Activated naive CD8-positive, alpha-beta T cell treated with anti-CD3 and anti-CD28 coated beads, Interleukin-2, amount 10 ng/mL, durations not matched to agents 7 days and 5 days (primary cell): ENCODE measurements at regions not wholly inside any gene's neighbourhood (a gene's known extent, or its start where the extent isn't known, plus 50 kb on each side); places are given as distances from the start of the nearest gene placed in this dataset.

Source experiments
- ATAC-seq: fragments of 150-1000 bp; cut with Tn5 transposase; one replicate; pipeline ENCODE4 v1.10.0; 2021; ENCODE audit warnings: low read depth, moderate library complexity
- POLR2A ChIA-PET: fragments of 350-600 bp; sonication (Branson Sonifier 250); formaldehyde crosslinking; loops from one replicate; lab custom pipeline; 2021; ENCODE audit warnings: antibody characterized with exemption; lab: Charles Lee
- DNase-seq: peaks from one replicate; pipeline ENCODE4 v3.0.0; 2021
- H3K27ac Mint-ChIP-seq: one replicate; pipeline ENCODE4 v1.8.0; 2022; ENCODE audit warnings: mild to moderate bottlenecking, mixed read lengths
- H3K27me3 Mint-ChIP-seq: one replicate; pipeline ENCODE4 v1.8.0; 2022; ENCODE audit warnings: mild to moderate bottlenecking, moderate library complexity, mixed read lengths
- H3K36me3 Mint-ChIP-seq: one replicate; pipeline ENCODE4 v1.8.0; 2021; ENCODE audit warnings: mild to moderate bottlenecking, mixed read lengths
- H3K4me1 Mint-ChIP-seq: one replicate; pipeline ENCODE4 v1.8.0; 2021; ENCODE audit warnings: mixed read lengths
- H3K4me3 Mint-ChIP-seq: one replicate; pipeline ENCODE4 v1.8.0; 2022; ENCODE audit warnings: mild to moderate bottlenecking, moderate library complexity, mixed read lengths
- H3K9me3 Mint-ChIP-seq: one replicate; pipeline ENCODE4 v1.8.0; 2021; ENCODE audit warnings: mixed read lengths

- Mint-ChIP-seq H3K9me3 (peaks cover 9% of the 10 kb centered on the region), H3K4me1 (no peaks in the 10 kb centered on the region), H3K27me3 (no peaks in the 10 kb centered on the region), H3K27ac (no peak overlapping the region), H3K4me3 (no peak overlapping the region), H3K36me3 (no peaks in the 10 kb centered on the region)
- no peak for DNase-seq
- ATAC-seq, result no peak
- POLR2A ChIA-PET, result no interaction called here
Observed at GRCh38 chr14:42299692-42300091, 693.0 kb downstream of the LRFN5 start.

GRCh38 chr14:42293180-42293579 is 686.5 kb downstream of the LRFN5 start:
- no peak for DNase-seq
- H3K27me3 Mint-ChIP-seq, result no peaks in the 10 kb centered on the region
- no peaks in the 10 kb centered on the region for H3K36me3 Mint-ChIP-seq
- H3K9me3 Mint-ChIP-seq, result peaks cover 11% of the 10 kb centered on the region
- no peak overlapping the region for H3K27ac Mint-ChIP-seq
- no peak for ATAC-seq
- POLR2A ChIA-PET, result no interaction called here
- H3K4me3 Mint-ChIP-seq, result no peak overlapping the region
- no peaks in the 10 kb centered on the region for H3K4me1 Mint-ChIP-seq

- H3K4me3 Mint-ChIP-seq, result no peak overlapping the region
- H3K4me1 Mint-ChIP-seq, result no peaks in the 10 kb centered on the region
- no peaks in the 10 kb centered on the region for H3K27me3 Mint-ChIP-seq
- DNase-seq (no peak), ATAC-seq (no peak)
- H3K27ac Mint-ChIP-seq, result no peak overlapping the region
- no peaks in the 10 kb centered on the region for H3K36me3 Mint-ChIP-seq
- peaks cover 11% of the 10 kb centered on the region for H3K9me3 Mint-ChIP-seq
- POLR2A ChIA-PET, result no interaction called here
Observed at GRCh38 chr14:42277840-42278239, 671.2 kb downstream of the LRFN5 start.

GRCh38 chr14:42269234-42269633 is 662.6 kb downstream of the LRFN5 start:
- Mint-ChIP-seq H3K4me3 (no peak overlapping the region), H3K36me3 (no peaks in the 10 kb centered on the region), H3K27me3 (no peaks in the 10 kb centered on the region), H3K9me3 (peaks cover 14% of the 10 kb centered on the region), H3K4me1 (no peaks in the 10 kb centered on the region), H3K27ac (no peak overlapping the region)
- POLR2A ChIA-PET, result no interaction called here
- ATAC-seq, result no peak
- DNase-seq, result no peak

- no peaks in the 10 kb centered on the region for H3K27me3 Mint-ChIP-seq
- ATAC-seq (no peak), DNase-seq (no peak)
- no peaks in the 10 kb centered on the region for H3K9me3 Mint-ChIP-seq
- POLR2A ChIA-PET, result no interaction called here
- H3K27ac Mint-ChIP-seq, result no peak overlapping the region
- no peak overlapping the region for H3K4me3 Mint-ChIP-seq
- no peaks in the 10 kb centered on the region for H3K4me1 Mint-ChIP-seq
- no peaks in the 10 kb centered on the region for H3K36me3 Mint-ChIP-seq
Observed at GRCh38 chr14:42248131-42248530, 641.5 kb downstream of the LRFN5 start.

- H3K27ac Mint-ChIP-seq, result no peak overlapping the region
- H3K4me1 Mint-ChIP-seq, result no peaks in the 10 kb centered on the region
- ATAC-seq, result no peak
- no peaks in the 10 kb centered on the region for H3K27me3 Mint-ChIP-seq
- H3K9me3 Mint-ChIP-seq, result peaks cover 5% of the 10 kb centered on the region
- POLR2A ChIA-PET, result no interaction called here
- H3K36me3 Mint-ChIP-seq, result no peaks in the 10 kb centered on the region
- H3K4me3 Mint-ChIP-seq, result no peak overlapping the region
- DNase-seq, result no peak
Observed at GRCh38 chr14:42241101-42241500, 634.4 kb downstream of the LRFN5 start.

- DNase-seq, result no peak
- no peaks in the 10 kb centered on the region for H3K4me1 Mint-ChIP-seq
- POLR2A ChIA-PET, result no interaction called here
- H3K4me3 Mint-ChIP-seq, result no peak overlapping the region
- ATAC-seq, result no peak
- H3K27ac Mint-ChIP-seq, result no peak overlapping the region
- peaks cover 5% of the 10 kb centered on the region for H3K9me3 Mint-ChIP-seq
- H3K36me3 Mint-ChIP-seq, result no peaks in the 10 kb centered on the region
- H3K27me3 Mint-ChIP-seq, result no peaks in the 10 kb centered on the region
Observed at GRCh38 chr14:42229976-42230375, 623.3 kb downstream of the LRFN5 start.

- Mint-ChIP-seq H3K4me1 (no peaks in the 10 kb centered on the region), H3K27me3 (no peaks in the 10 kb centered on the region), H3K4me3 (no peak overlapping the region), H3K36me3 (no peaks in the 10 kb centered on the region), H3K27ac (no peak overlapping the region), H3K9me3 (peaks cover 5% of the 10 kb centered on the region)
- POLR2A ChIA-PET, result no interaction called here
- DNase-seq, result no peak
- no peak for ATAC-seq
Observed at GRCh38 chr14:42229294-42229693, 622.6 kb downstream of the LRFN5 start.

GRCh38 chr14:42228611-42229010 is 621.9 kb downstream of the LRFN5 start:
- no peaks in the 10 kb centered on the region for H3K4me1 Mint-ChIP-seq
- no peak overlapping the region for H3K4me3 Mint-ChIP-seq
- no peak overlapping the region for H3K27ac Mint-ChIP-seq

GRCh38 chr14:42224053-42224888 is 617.6 kb downstream of the LRFN5 start:
- H3K4me1 Mint-ChIP-seq, result no peaks in the 10 kb centered on the region
- H3K9me3 Mint-ChIP-seq, result peaks cover 3% of the 10 kb centered on the region
- H3K36me3 Mint-ChIP-seq, result no peaks in the 10 kb centered on the region
- POLR2A ChIA-PET, result no interaction called here
- H3K27me3 Mint-ChIP-seq, result no peaks in the 10 kb centered on the region
- ATAC-seq (no peak), DNase-seq (no peak)
- H3K27ac Mint-ChIP-seq, result no peak overlapping the region
- no peak overlapping the region for H3K4me3 Mint-ChIP-seq

More at GRCh38 chr14:42228611-42229010, 621.9 kb downstream of the LRFN5 start:
- ATAC-seq (no peak), DNase-seq (no peak)
- POLR2A ChIA-PET, result no interaction called here
- peaks cover 5% of the 10 kb centered on the region for H3K9me3 Mint-ChIP-seq
- H3K36me3 Mint-ChIP-seq, result no peaks in the 10 kb centered on the region
- H3K27me3 Mint-ChIP-seq, result no peaks in the 10 kb centered on the region

- POLR2A ChIA-PET, result no interaction called here
- no peak overlapping the region for H3K27ac Mint-ChIP-seq
- no peak for ATAC-seq
Observed at GRCh38 chr14:42222924-42223471, 616.3 kb downstream of the LRFN5 start.

GRCh38 chr14:42214981-42215491 is 608.4 kb downstream of the LRFN5 start:
- Mint-ChIP-seq H3K9me3 (peaks cover 1% of the 10 kb centered on the region), H3K4me1 (no peaks in the 10 kb centered on the region), H3K36me3 (no peaks in the 10 kb centered on the region)

More at GRCh38 chr14:42222924-42223471, 616.3 kb downstream of the LRFN5 start:
- H3K4me3 Mint-ChIP-seq, result no peak overlapping the region
- DNase-seq, result no peak
- no peaks in the 10 kb centered on the region for H3K27me3 Mint-ChIP-seq
- no peaks in the 10 kb centered on the region for H3K4me1 Mint-ChIP-seq
- no peaks in the 10 kb centered on the region for H3K36me3 Mint-ChIP-seq
- H3K9me3 Mint-ChIP-seq, result peaks cover 3% of the 10 kb centered on the region

GRCh38 chr14:42200957-42201356 is 594.3 kb downstream of the LRFN5 start:
- DNase-seq, result no peak
- no peaks in the 10 kb centered on the region for H3K4me1 Mint-ChIP-seq
- no peaks in the 10 kb centered on the region for H3K27me3 Mint-ChIP-seq
- peaks cover 3% of the 10 kb centered on the region for H3K9me3 Mint-ChIP-seq
- POLR2A ChIA-PET, result no interaction called here
- H3K27ac Mint-ChIP-seq, result no peak overlapping the region
- ATAC-seq, result no peak
- H3K36me3 Mint-ChIP-seq, result no peaks in the 10 kb centered on the region
- H3K4me3 Mint-ChIP-seq, result no peak overlapping the region

More at GRCh38 chr14:42214981-42215491, 608.4 kb downstream of the LRFN5 start:
- H3K27me3 Mint-ChIP-seq, result no peaks in the 10 kb centered on the region
- no peak overlapping the region for H3K4me3 Mint-ChIP-seq
- ATAC-seq, result no peak
- H3K27ac Mint-ChIP-seq, result no peak overlapping the region
- POLR2A ChIA-PET, result no interaction called here
- DNase-seq, result no peak

GRCh38 chr14:42198010-42198409 is 591.3 kb downstream of the LRFN5 start:
- Mint-ChIP-seq H3K36me3 (no peaks in the 10 kb centered on the region), H3K4me1 (no peaks in the 10 kb centered on the region), H3K27ac (no peak overlapping the region), H3K9me3 (no peaks in the 10 kb centered on the region), H3K27me3 (no peaks in the 10 kb centered on the region), H3K4me3 (no peak overlapping the region)
- POLR2A ChIA-PET, result no interaction called here
- DNase-seq (no peak), ATAC-seq (no peak)
